GM20000 (cell line): ENCODE measurements at regions not wholly inside any gene's neighbourhood (a gene's known extent, or its start where the extent isn't known, plus 50 kb on each side); places are given as distances from the start of the nearest gene placed in this dataset.

ENCODE experiments used
- DNase-seq: peaks from one replicate; pipeline ENCODE4 v3.0.0; 2012; ENCODE audit warnings: low spot score
- CTCF ChIP-seq: IDR thresholded peaks from 2 replicates; pipeline ENCODE4 v1.5.1; 2012; ENCODE audit warnings: mild to moderate bottlenecking, control low read depth; ENCODE audit errors: extremely low read depth, missing control alignments

GRCh38 chr11:116176484-116177005 lies 596.2 kb downstream of the BUD13 start:
- TF ChIP-seq CTCF, result no peak
- no peak for DNase-seq

GRCh38 chr11:116175707-116176106 lies 597.1 kb downstream of the BUD13 start:
- DNase-seq, result no peak

GRCh38 chr11:116173941-116174911 lies 598.6 kb downstream of the BUD13 start:
- DNase-seq, result no peak
- no peak for TF ChIP-seq CTCF

More at GRCh38 chr11:116175707-116176106, 597.1 kb downstream of the BUD13 start:
- no peak for TF ChIP-seq CTCF

GRCh38 chr11:116173506-116173905 lies 599.3 kb downstream of the BUD13 start:
- no peak for DNase-seq
- TF ChIP-seq CTCF, result no peak

- no peak for TF ChIP-seq CTCF
- no peak for DNase-seq
These were observed 599.9 kb downstream of the BUD13 start for GRCh38 chr11:116172851-116173250.

GRCh38 chr11:116172156-116172555 lies 600.6 kb downstream of the BUD13 start:
- TF ChIP-seq CTCF, result no peak
- DNase-seq, result no peak
